GM12878 (cell line): ENCODE measurements at regions not wholly inside any gene's neighbourhood (a gene's known extent, or its start where the extent isn't known, plus 50 kb on each side); places are given as distances from the start of the nearest gene placed in this dataset.

Experiments
- ATAC-seq: fragments of 200-7000 bp; cut with Tn5 transposase; 3 replicates; pipeline ENCODE4 v1.9.1; 2020; ENCODE audit warnings: mild to moderate bottlenecking, moderate library complexity
- BruUV-seq: library from RNA; stranded (reverse); fragments of 400-500 nt; replicated peaks from 2 replicates; lab custom pipeline; 2021; lab: Mats Ljungman, UMichigan
- CTCF ChIA-PET: fragments of 300-600 bp; sonication (Branson Sonifier 250); formaldehyde crosslinking; extraction: SDS; loops from one replicate; lab custom pipeline; 2021; ENCODE audit warnings: inconsistent platforms; lab: Yijun Ruan, JAX
- POLR2A ChIA-PET: fragments of 350-600 bp; formaldehyde crosslinking; extraction: SDS; loops from one replicate; lab custom pipeline; 2021; ENCODE audit warnings: inconsistent platforms; lab: Charles Lee
- RAD21 ChIA-PET: fragments of 300-600 bp; sonication (Branson Sonifier 250); formaldehyde crosslinking; loops from one replicate; lab custom pipeline; 2023; ENCODE audit warnings: antibody characterized with exemption; ENCODE audit not compliant: unreplicated experiment; lab: Charles Lee
- SMC1A ChIA-PET: fragments of 300-600 bp; sonication (Branson Sonifier 250); formaldehyde crosslinking; loops from one replicate; lab custom pipeline; 2023; ENCODE audit not compliant: unreplicated experiment, uncharacterized antibody; lab: Charles Lee
- DNase-seq: peaks from one replicate; pipeline ENCODE4 v3.0.0-alpha.2; 2011; ENCODE audit warnings: low read depth, low spot score
- FAIRE-seq: peaks from 3 replicates; lab custom pipeline; 2011; peaks lifted over from hg19 to GRCh38; lab: Jason Lieb, UNC
- H2AFZ ChIP-seq: 2 replicates; pipeline ENCODE4 v1.6.0; 2011; ENCODE audit warnings: low read depth, low read length, control low read depth; ENCODE audit not compliant: control insufficient read depth
- H3K27ac ChIP-seq: 2 replicates; pipeline ENCODE4 v1.5.1; 2011; ENCODE audit warnings: control low read depth; ENCODE audit not compliant: control insufficient read depth, insufficient read depth
- H3K27me3 ChIP-seq, 2 experiments: replicated peaks in 1 of 2; 2 replicates each; pipeline versions ENCODE4 v1.6.0 to v1.6.1; 2011; ENCODE audit warnings: low read length in 1 of 2; ENCODE audit not compliant: control insufficient read depth in 2 of 2, insufficient read depth in 2 of 2
- H3K36me3 ChIP-seq, 2 experiments: 2 replicates each; pipeline ENCODE4 v1.5.1; 2011; ENCODE audit warnings: low read length in 1 of 2; ENCODE audit not compliant: control insufficient read depth in 2 of 2, insufficient read depth in 2 of 2
- H3K4me1 ChIP-seq: 2 replicates; pipeline ENCODE4 v1.6.1; 2011; ENCODE audit warnings: mild to moderate bottlenecking, low read length, moderate library complexity, mixed read lengths; ENCODE audit not compliant: control insufficient read depth, insufficient read depth
- H3K4me2 ChIP-seq: 2 replicates; pipeline ENCODE4 v1.6.0; 2011; ENCODE audit warnings: control low read depth; ENCODE audit not compliant: control insufficient read depth, insufficient read depth
- H3K4me3 ChIP-seq: fragments of 200-600 bp; sonication (generic); 2 replicates; pipeline ENCODE4 v1.5.1; 2016
- H3K79me2 ChIP-seq: 2 replicates; pipeline ENCODE4 v1.6.0; 2011; ENCODE audit warnings: low read length; ENCODE audit not compliant: control insufficient read depth, insufficient read depth
- H3K9ac ChIP-seq: 2 replicates; pipeline ENCODE4 v1.8.0; 2011; ENCODE audit warnings: low read length, control low read depth, mixed read lengths; ENCODE audit not compliant: control insufficient read depth, insufficient read depth
- H3K9me3 ChIP-seq: replicated peaks from 3 replicates; pipeline ENCODE4 v1.5.1; 2011; ENCODE audit warnings: mild to moderate bottlenecking, low read length; ENCODE audit not compliant: control insufficient read depth, insufficient read depth
- H4K20me1 ChIP-seq: 2 replicates; pipeline ENCODE4 v1.6.0; 2011; ENCODE audit not compliant: control insufficient read depth, insufficient read depth
- ATF7 ChIP-seq: fragments of 450-650 bp; IDR thresholded peaks from 2 replicates; pipeline ENCODE4 v1.6.1; 2016; ENCODE audit warnings: low read depth, mild to moderate bottlenecking
- BCLAF1 ChIP-seq: fragments of 450-650 bp; IDR thresholded peaks from 2 replicates; pipeline ENCODE4 v1.6.1; 2017; ENCODE audit warnings: antibody characterized with exemption, mild to moderate bottlenecking, moderate library complexity
- CREB1 ChIP-seq: IDR thresholded peaks from 2 replicates; pipeline ENCODE4 v1.6.1; 2012; ENCODE audit warnings: low read depth, mild to moderate bottlenecking, inconsistent platforms
- CREM ChIP-seq: IDR thresholded peaks from 2 replicates; pipeline ENCODE4 v1.6.1; 2014; ENCODE audit warnings: antibody characterized with exemption, low read depth
- EGR1 ChIP-seq, 2 experiments: IDR thresholded peaks; 1 replicate in 1 of 2; 2 replicates in 1 of 2; pipeline ENCODE4 v1.6.1; 2011 to 2012; ENCODE audit warnings: low read depth in 2 of 2, low read length in 2 of 2, borderline replicate concordance in 1 of 2, mild to moderate bottlenecking in 1 of 2, moderate library complexity in 1 of 2
- GATAD2B ChIP-seq: fragments of 450-650 bp; conservative IDR thresholded peaks from 2 replicates; pipeline ENCODE4 v1.6.1; 2017; ENCODE audit warnings: low read depth, mild to moderate bottlenecking, moderate library complexity
- HDAC6 ChIP-seq: fragments of 200-600 bp; sonication (generic); IDR thresholded peaks from one replicate; pipeline ENCODE4 v1.8.0; 2017; ENCODE audit warnings: antibody characterized with exemption; ENCODE audit not compliant: unreplicated experiment
- MTA3 ChIP-seq: IDR thresholded peaks from 2 replicates; pipeline ENCODE4 v1.6.1; 2012; ENCODE audit warnings: low read length, inconsistent platforms, borderline replicate concordance
- NBN ChIP-seq: fragments of 450-650 bp; IDR thresholded peaks from 2 replicates; pipeline ENCODE4 v1.6.1; 2016
- NFYB ChIP-seq: IDR thresholded peaks from 2 replicates; pipeline ENCODE4 v1.6.1; 2011; ENCODE audit warnings: low read depth, mild to moderate bottlenecking, low read length, improper control_type of control experiment, moderate library complexity; ENCODE audit not compliant: insufficient read depth
- PBX3 ChIP-seq: IDR thresholded peaks from 2 replicates; pipeline ENCODE4 v1.6.1; 2011; ENCODE audit warnings: mild to moderate bottlenecking, low read depth, low read length, moderate library complexity; ENCODE audit not compliant: insufficient replicate concordance
- POLR2AphosphoS2 ChIP-seq: IDR thresholded peaks from 2 replicates; pipeline ENCODE4 v1.6.1; 2011; ENCODE audit warnings: low read depth, mild to moderate bottlenecking, low read length, improper control_type of control experiment, moderate library complexity
- RBBP5 ChIP-seq: fragments of 200-600 bp; sonication (generic); conservative IDR thresholded peaks from 2 replicates; pipeline ENCODE4 v1.6.1; 2016
- RELA ChIP-seq: fragments of 450-650 bp; IDR thresholded peaks from 2 replicates; pipeline ENCODE4 v1.8.0; 2014; ENCODE audit warnings: borderline replicate concordance; ENCODE audit not compliant: partially characterized antibody
- RFX5 ChIP-seq: IDR thresholded peaks from 2 replicates; pipeline ENCODE4 v1.6.1; 2011; ENCODE audit warnings: low read depth, low read length, improper control_type of control experiment
- STAT3 ChIP-seq: IDR thresholded peaks from 2 replicates; pipeline ENCODE4 v1.6.1; 2011; ENCODE audit warnings: low read depth, low read length, improper control_type of control experiment
- USF1 ChIP-seq: IDR thresholded peaks from 2 replicates; pipeline ENCODE4 v1.6.1; 2011; ENCODE audit warnings: borderline replicate concordance, low read depth, mild to moderate bottlenecking, moderate library complexity, mixed read lengths, low read length; ENCODE audit not compliant: insufficient read depth; ENCODE audit errors: extremely low read length
- ZBTB33 ChIP-seq: fragments of 450-650 bp; IDR thresholded peaks from 2 replicates; pipeline ENCODE4 v1.6.1; 2017; ENCODE audit warnings: mild to moderate bottlenecking
- whole genome bisulfite sequencing: methylation state at CpG from one replicate; pipeline ENCODE4 v1.1.6; 2016; ENCODE audit warnings: low lambda C conversion rate; ENCODE audit not compliant: insufficient replicate concordance, insufficient coverage; ENCODE audit errors: missing lambda C conversion rate; 5-methylcytosine and 5-hydroxymethylcytosine counted together
- in situ Hi-C: fragments of 300-500 bp; cut with MboI; formaldehyde crosslinking; loops from 9 replicates; pipeline ENCODE4 v1.14.3; 2018; ENCODE audit warnings: mixed read lengths
- intact Hi-C: fragments of 100-400 bp; cut with micrococcal nuclease; formaldehyde crosslinking; loops from one replicate; pipeline ENCODE4 v1.14.2; 2022; ENCODE audit not compliant: unreplicated experiment

- FAIRE-seq, result no peak
- RAD21 ChIA-PET, result interaction anchor here (0.6 kb wide), 3 partner anchors 166 to 234 kb away, joined by 3 to 4 read pairs (median 3); partner anchors contain the start of gene STX6
- no peaks in the 10 kb centered on the region for H3K4me1 ChIP-seq
- ATAC-seq, result peak; percentile 92
- H3K27me3 ChIP-seq, result peaks cover 0 to 3% of the 10 kb centered on the region in 2 experiments; a peak in 2 of 4 replicates
- H3K79me2 ChIP-seq, result no peaks in the 10 kb centered on the region
- no TSS peak for BruUV-seq
- H3K9ac ChIP-seq, result no peak overlapping the region
- in situ Hi-C loops, result no loop called here
- no peaks in the 10 kb centered on the region; the same call in 2 of the 3 replicates for H3K9me3 ChIP-seq
- H4K20me1 ChIP-seq, result no peaks in the 10 kb centered on the region
- H3K4me2 ChIP-seq, result no peak overlapping the region
- SMC1A ChIA-PET, result interaction anchor here (0.7 to 1.7 kb wide), 8 partner anchors 19 to 680 kb away, joined by 3 to 6 read pairs (median 3); no protein-coding TSS in a partner anchor
- intact Hi-C loops, result no loop called here
- peak; percentile 35 for DNase-seq
- 1% methylated on average over 5 of the region's 5 CpGs for WGBS
- POLR2A ChIA-PET, result interaction anchor here (1.0 kb wide), 1 partner anchor 204 kb away, joined by 4 read pairs; no protein-coding TSS in a partner anchor
- H3K4me3 ChIP-seq, result no peak overlapping the region
- no peak overlapping the region for H2AFZ ChIP-seq
- no peaks in the 10 kb centered on the region for H3K36me3 ChIP-seq
- no peak overlapping the region for H3K27ac ChIP-seq
- CTCF ChIA-PET, result interaction anchor here (0.6 to 1.5 kb wide), 4 partner anchors 70 to 173 kb away, joined by 3 to 7 read pairs (median 4); no protein-coding TSS in a partner anchor
- no peak for TF ChIP-seq BCLAF1
- TF ChIP-seq NFYB, result no peak
- no peak for TF ChIP-seq ZBTB33
- no peak for TF ChIP-seq HDAC6
- TF ChIP-seq CREB1, result no peak
- no peak for TF ChIP-seq EGR1 (IDR thresholded peaks at IDR 0.05; ENCODE audit: borderline replicate concordance in 1 of 2, low read depth in 2 of 2, low read length in 2 of 2)
- no peak for TF ChIP-seq RBBP5
- TF ChIP-seq RFX5, result no peak
- TF ChIP-seq ATF7, result peak; percentile 61
- no peak for TF ChIP-seq PBX3
- no peak for TF ChIP-seq GATAD2B
- TF ChIP-seq NBN, result 0 out of 2 replicates have a peak, but pooled peaks have one; percentile 78
- TF ChIP-seq STAT3, result no peak
- no peak for TF ChIP-seq RELA
- TF ChIP-seq USF1, result no peak
- no peak for TF ChIP-seq MTA3
- TF ChIP-seq CREM, result no peak
- TF ChIP-seq POLR2AphosphoS2, result no peak
Measured at GRCh38 chr1:181257117-181257516, 168.6 kb downstream of the IER5 start.
